C4-2B (cell line): ENCODE measurements at regions not wholly inside any gene's neighbourhood (a gene's known extent, or its start where the extent isn't known, plus 50 kb on each side); places are given as distances from the start of the nearest gene placed in this dataset.

Experiments
- H3K27ac ChIP-seq: fragments of 450-650 bp; 2 replicates; pipeline ENCODE4 v1.5.1; 2017
- ZFX ChIP-seq: fragments of 450-650 bp; IDR thresholded peaks from 2 replicates; pipeline ENCODE4 v1.6.1; 2017
- TF ChIP-seq, protein P1 (sequence below): fragments of 450-650 bp; conservative IDR thresholded peaks from 2 replicates; pipeline ENCODE4 v1.5.1; 2017; ENCODE audit warnings: mild to moderate bottlenecking

DNA sequence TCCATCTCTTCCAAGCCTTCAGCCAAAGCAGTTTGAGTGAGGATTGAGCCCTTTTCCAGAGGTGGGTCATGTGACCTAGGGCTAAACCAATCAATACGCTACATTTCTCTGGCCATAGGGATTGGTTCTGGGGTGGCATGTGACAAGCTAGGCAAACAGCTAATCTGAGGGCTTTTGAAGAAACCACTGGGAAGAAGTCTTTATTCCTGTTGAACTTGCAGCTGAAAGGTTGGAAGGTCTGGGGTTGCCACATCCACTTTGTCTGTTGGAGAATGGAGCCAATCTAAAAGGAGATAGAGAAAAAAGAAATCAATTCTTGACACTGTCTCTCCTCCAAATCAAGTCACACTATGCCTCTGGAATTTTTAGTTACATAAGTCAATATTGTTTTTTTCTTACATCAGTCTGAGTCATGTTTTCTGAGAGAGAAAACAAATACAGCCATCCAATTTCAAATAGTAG, 637.8 kb upstream of the WWC1 start:
- H3K27ac ChIP-seq: no peak overlapping the region
- no peak for TF ChIP-seq ZFX
- TF ChIP-seq, protein P1, sequence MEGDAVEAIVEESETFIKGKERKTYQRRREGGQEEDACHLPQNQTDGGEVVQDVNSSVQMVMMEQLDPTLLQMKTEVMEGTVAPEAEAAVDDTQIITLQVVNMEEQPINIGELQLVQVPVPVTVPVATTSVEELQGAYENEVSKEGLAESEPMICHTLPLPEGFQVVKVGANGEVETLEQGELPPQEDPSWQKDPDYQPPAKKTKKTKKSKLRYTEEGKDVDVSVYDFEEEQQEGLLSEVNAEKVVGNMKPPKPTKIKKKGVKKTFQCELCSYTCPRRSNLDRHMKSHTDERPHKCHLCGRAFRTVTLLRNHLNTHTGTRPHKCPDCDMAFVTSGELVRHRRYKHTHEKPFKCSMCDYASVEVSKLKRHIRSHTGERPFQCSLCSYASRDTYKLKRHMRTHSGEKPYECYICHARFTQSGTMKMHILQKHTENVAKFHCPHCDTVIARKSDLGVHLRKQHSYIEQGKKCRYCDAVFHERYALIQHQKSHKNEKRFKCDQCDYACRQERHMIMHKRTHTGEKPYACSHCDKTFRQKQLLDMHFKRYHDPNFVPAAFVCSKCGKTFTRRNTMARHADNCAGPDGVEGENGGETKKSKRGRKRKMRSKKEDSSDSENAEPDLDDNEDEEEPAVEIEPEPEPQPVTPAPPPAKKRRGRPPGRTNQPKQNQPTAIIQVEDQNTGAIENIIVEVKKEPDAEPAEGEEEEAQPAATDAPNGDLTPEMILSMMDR: no peak

GRCh38 chr5:167657016-167657415, 634.4 kb upstream of the WWC1 start:
- no peak for TF ChIP-seq ZFX
- TF ChIP-seq, protein P1: no peak
- no peak overlapping the region for H3K27ac ChIP-seq

DNA sequence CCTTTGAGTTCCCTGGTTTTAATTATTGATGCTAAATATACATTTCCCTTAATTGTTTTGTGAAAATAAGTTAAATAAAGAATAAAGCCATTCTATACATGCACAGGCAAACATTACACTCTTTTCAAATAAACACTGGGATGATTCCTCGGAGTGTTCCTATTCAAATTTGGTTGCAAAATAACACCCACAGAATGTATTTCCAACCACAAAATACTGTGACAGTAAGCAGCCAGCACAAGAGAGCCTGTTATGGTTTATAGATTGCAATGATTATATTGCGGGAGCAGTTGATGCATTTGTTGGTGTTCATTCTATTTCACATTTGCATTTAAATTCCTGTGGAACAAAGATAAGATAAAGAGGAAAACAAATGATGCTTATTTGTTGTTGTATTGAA, 632.6 kb upstream of the WWC1 start:
- H3K27ac ChIP-seq: no peak overlapping the region
- no peak for TF ChIP-seq ZFX
- TF ChIP-seq, protein P1: no peak

DNA sequence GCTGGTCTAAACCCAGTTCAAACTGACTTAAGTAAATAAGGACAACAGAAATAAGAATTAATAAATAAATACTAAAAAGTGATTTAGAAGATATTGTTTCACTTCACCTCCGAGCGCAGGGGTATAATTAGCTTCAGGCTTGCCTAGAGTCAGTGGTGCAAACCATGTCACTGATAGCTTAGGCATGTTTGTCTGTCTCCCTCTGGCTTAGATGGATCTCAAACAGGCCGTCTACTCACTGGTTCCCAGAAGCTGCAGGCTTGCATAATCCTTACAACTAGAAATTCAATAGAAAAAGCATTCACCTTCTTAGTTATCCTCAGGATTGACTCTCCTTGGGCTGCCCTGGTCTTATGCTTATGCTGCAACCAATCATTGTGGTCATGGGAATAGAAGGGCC, 629.8 kb upstream of the WWC1 start:
- TF ChIP-seq ZFX: no peak
- TF ChIP-seq, protein P1: no peak
- H3K27ac ChIP-seq: no peak overlapping the region

- H3K27ac ChIP-seq: no peak overlapping the region
- TF ChIP-seq, protein P1: no peak
- no peak for TF ChIP-seq ZFX
These were observed 627.1 kb upstream of the WWC1 start for GRCh38 chr5:167664222-167664804.

GRCh38 chr5:167665841-167666375, 625.5 kb upstream of the WWC1 start:
- TF ChIP-seq, protein P1: no peak
- TF ChIP-seq ZFX: no peak
- H3K27ac ChIP-seq: no peak overlapping the region

GRCh38 chr5:167671176-167671575, 620.3 kb upstream of the WWC1 start:
- no peak overlapping the region for H3K27ac ChIP-seq
- TF ChIP-seq, protein P1: no peak
- no peak for TF ChIP-seq ZFX
